ENCODE measurements at regions not wholly inside any gene's neighbourhood (a gene's known extent, or its start where the extent isn't known, plus 50 kb on each side); places are given as distances from the start of the nearest gene placed in this dataset.

DNA sequence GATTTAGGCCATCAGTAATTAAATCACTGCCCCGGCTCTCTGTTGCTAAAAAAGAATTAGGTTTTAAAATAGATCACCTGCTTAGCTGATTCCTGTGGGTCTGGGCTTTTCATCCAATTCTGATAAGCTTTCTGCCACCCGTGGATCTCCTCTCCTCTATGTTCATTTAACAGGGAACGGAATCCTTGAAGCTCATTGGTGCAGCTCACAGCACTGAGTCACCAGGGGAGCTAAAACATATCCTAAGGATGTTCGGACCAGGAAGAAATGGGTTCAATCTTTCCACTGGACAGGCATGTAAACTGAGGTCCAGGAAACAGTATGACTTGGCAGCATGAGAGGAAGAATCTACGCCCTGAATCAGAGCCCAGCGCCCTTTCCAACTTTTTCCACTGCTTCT, 267.1 kb upstream of the GRIA1 start:
- TF ChIP-seq POLR2A (IDR thresholded peaks at IDR 0.05), result no peak
- no peak for TF ChIP-seq POLR2AphosphoS5 (IDR thresholded peaks at IDR 0.05)
- no peak for TF ChIP-seq EP300 (IDR thresholded peaks at IDR 0.05)
- TF ChIP-seq, protein P1, sequence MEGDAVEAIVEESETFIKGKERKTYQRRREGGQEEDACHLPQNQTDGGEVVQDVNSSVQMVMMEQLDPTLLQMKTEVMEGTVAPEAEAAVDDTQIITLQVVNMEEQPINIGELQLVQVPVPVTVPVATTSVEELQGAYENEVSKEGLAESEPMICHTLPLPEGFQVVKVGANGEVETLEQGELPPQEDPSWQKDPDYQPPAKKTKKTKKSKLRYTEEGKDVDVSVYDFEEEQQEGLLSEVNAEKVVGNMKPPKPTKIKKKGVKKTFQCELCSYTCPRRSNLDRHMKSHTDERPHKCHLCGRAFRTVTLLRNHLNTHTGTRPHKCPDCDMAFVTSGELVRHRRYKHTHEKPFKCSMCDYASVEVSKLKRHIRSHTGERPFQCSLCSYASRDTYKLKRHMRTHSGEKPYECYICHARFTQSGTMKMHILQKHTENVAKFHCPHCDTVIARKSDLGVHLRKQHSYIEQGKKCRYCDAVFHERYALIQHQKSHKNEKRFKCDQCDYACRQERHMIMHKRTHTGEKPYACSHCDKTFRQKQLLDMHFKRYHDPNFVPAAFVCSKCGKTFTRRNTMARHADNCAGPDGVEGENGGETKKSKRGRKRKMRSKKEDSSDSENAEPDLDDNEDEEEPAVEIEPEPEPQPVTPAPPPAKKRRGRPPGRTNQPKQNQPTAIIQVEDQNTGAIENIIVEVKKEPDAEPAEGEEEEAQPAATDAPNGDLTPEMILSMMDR (IDR thresholded peaks at IDR 0.05), result no peak
- Histone ChIP-seq H3K36me3 (no peaks in the 10 kb centered on the region), H3K27ac (no peak overlapping the region), H3K4me3 (no peak overlapping the region), H3K9me3 (no peaks in the 10 kb centered on the region), H3K4me1 (no peaks in the 10 kb centered on the region), H3K27me3 (no peaks in the 10 kb centered on the region)
- ATAC-seq (ENCODE audit: low FRiP score in 2 of 2) (no peak), DNase-seq (no peak)
- 65 to 81% methylated on average over 6 of the region's 6 CpGs for WGBS, 2 donors

DNA sequence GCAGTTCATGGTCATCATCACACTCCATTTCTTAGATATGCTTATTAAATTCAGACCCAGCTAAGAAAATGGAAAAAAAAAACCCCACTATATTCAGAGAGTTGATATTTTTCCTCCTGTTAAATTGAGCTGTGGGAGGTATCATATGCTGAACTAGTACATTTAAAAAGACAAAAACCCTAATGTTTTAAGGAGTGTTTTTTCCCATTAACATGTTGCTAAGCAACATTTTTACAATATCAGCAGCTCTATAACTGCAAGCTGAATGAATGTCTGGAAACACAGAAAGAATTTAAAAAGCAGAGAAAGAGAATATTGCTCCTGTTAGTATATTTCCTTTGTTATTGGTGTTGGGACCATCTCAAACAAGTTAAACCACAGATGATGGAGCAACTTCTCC, 265.8 kb upstream of the GRIA1 start:
- DNase-seq (no peak), ATAC-seq (ENCODE audit: low FRiP score in 2 of 2) (no peak)
- no peaks in the 10 kb centered on the region for H3K4me1 ChIP-seq
- H3K36me3 ChIP-seq, result no peaks in the 10 kb centered on the region
- H3K27ac ChIP-seq, result no peak overlapping the region
- H3K27me3 ChIP-seq, result no peaks in the 10 kb centered on the region
- TF ChIP-seq, protein P1 (IDR thresholded peaks at IDR 0.05), result no peak
- TF ChIP-seq POLR2A (IDR thresholded peaks at IDR 0.05) (no peak), EP300 (IDR thresholded peaks at IDR 0.05) (no peak), POLR2AphosphoS5 (IDR thresholded peaks at IDR 0.05) (no peak)
- no peaks in the 10 kb centered on the region for H3K9me3 ChIP-seq
- no peak overlapping the region for H3K4me3 ChIP-seq

DNA sequence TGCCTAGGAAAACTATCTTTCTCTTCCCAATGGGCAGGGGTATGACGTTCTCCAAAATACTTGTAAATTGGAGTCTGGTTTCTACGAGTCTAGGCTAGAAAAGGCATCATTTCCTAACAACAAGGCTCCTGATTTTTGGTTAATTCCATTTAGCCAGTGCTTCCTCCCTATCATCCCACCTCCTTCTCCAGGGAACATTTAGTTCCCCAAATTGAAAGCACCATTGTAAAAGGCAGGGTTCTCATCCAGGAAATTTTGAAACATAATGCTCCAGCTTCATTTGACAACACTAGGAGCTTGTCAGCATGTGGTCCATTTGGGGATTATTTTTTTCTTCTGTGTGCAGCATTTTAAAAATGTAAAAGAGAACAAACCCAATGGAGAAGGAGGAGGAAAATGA, 256.5 kb upstream of the GRIA1 start:
- ATAC-seq (ENCODE audit: low FRiP score in 2 of 2) (no peak), DNase-seq (no peak)
- TF ChIP-seq, protein P1 (IDR thresholded peaks at IDR 0.05), result no peak
- TF ChIP-seq POLR2A (IDR thresholded peaks at IDR 0.05), result no peak
- TF ChIP-seq POLR2AphosphoS5 (IDR thresholded peaks at IDR 0.05), result no peak
- TF ChIP-seq EP300 (IDR thresholded peaks at IDR 0.05), result no peak
- Histone ChIP-seq H3K9me3 (no peaks in the 10 kb centered on the region), H3K27ac (no peak overlapping the region), H3K4me1 (no peaks in the 10 kb centered on the region), H3K36me3 (no peaks in the 10 kb centered on the region), H3K27me3 (no peaks in the 10 kb centered on the region), H3K4me3 (no peak overlapping the region)
- WGBS, 2 donors, result 79 to 83% methylated on average over 2 of the region's 2 CpGs

DNA sequence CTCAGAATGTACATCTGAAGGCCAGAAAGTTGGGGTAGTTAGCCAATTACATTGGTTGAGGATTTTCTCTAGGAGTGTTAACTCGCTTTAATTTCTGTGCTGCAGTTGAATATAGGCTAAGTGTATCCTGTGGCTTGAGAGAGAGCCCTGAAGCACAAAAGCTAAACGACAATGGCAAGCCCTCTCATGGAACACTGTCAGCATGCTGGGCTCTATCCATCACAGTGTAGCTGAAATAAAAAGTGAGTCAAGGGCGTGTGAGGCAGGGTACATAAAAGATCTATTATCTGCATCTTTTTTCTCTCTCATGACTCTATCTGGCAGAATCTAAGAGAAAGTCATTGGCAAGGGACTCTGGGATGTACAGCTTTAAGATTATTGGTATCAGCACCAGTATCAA, 254.2 kb upstream of the GRIA1 start:
- Histone ChIP-seq H3K4me1 (no peaks in the 10 kb centered on the region), H3K27me3 (no peaks in the 10 kb centered on the region), H3K9me3 (no peaks in the 10 kb centered on the region), H3K4me3 (no peak overlapping the region), H3K27ac (no peak overlapping the region), H3K36me3 (no peaks in the 10 kb centered on the region)
- TF ChIP-seq, protein P1 (IDR thresholded peaks at IDR 0.05), result no peak
- no peak for TF ChIP-seq POLR2A (IDR thresholded peaks at IDR 0.05)
- TF ChIP-seq POLR2AphosphoS5 (IDR thresholded peaks at IDR 0.05), result no peak
- TF ChIP-seq EP300 (IDR thresholded peaks at IDR 0.05), result no peak
- WGBS, 2 donors, result 72 to 78% methylated on average over 3 of the region's 3 CpGs
- DNase-seq (no peak), ATAC-seq (ENCODE audit: low FRiP score in 2 of 2) (no peak)

DNA sequence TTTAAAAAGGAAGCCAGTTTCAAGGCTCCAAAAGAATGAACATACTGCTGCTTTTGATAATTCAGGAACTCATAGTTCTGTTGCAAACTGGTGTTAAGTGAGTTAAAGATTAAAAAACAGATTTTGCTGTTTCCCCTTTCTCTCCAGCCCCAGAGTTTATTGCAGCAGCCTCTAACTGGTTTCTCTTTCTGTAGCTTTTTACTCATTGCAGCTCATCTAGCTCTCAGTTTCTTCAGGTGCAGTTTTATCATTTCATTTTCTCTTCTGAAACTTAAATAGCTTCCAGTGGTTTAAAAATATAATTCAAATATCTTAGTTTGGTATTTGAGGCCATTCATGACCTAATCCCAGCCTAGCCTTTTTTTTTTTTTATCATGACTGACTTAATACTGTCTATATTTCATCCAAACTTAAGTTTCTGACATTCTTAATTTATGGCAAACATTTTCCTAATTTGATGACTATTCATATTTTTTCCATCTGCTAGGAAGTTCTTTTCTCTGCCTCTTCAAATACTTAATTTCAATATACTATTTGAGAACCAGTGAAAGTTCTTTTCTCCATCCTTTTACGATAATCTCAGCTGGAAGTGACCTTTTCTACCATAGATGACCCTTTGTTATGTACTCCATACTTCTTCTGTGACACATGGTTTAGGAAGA, 252.7 kb upstream of the GRIA1 start:
- H3K27me3 ChIP-seq, result no peaks in the 10 kb centered on the region
- H3K36me3 ChIP-seq, result no peaks in the 10 kb centered on the region
- TF ChIP-seq EP300 (IDR thresholded peaks at IDR 0.05) (no peak), POLR2AphosphoS5 (IDR thresholded peaks at IDR 0.05) (no peak), POLR2A (IDR thresholded peaks at IDR 0.05) (no peak)
- TF ChIP-seq, protein P1 (IDR thresholded peaks at IDR 0.05), result no peak
- H3K9me3 ChIP-seq, result no peaks in the 10 kb centered on the region
- DNase-seq (no peak), ATAC-seq (ENCODE audit: low FRiP score in 2 of 2) (no peak)
- H3K4me1 ChIP-seq, result no peaks in the 10 kb centered on the region
- H3K4me3 ChIP-seq, result no peak overlapping the region
- no peak overlapping the region for H3K27ac ChIP-seq
- 64 to 88% methylated on average over 1 of the region's 1 CpG for WGBS, 2 donors

Measured in upper lobe of left lung (tissue), 6 donors.